ENCODE measurements at regions not wholly inside any gene's neighbourhood (a gene's known extent, or its start where the extent isn't known, plus 50 kb on each side); places are given as distances from the start of the nearest gene placed in this dataset.
"Not testable (repeated sequence)": the region's sequence is repeated elsewhere in the genome, so short reads cannot be mapped to it uniquely, and the experiment has no call there.

DNA sequence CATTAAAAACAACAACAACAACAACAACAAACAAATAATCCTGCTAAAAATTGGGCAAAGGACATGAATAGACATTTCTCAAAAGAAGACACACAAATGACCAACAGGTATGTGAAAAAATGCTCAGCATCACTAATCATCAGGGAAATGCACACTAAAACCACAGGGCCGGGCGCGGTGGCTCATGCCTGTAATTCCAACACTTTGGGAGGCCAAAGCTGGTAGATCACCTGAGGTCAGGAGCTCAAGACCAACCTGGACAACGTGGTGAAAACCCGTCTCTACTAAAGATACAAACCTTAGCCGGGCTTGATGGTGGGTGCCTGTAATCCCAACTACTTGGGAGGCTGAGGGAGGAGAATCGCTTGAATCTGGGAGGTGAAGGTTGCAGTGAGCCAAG is 103.6 kb downstream of the C11orf87 start:
- not testable (repeated sequence) for TF ChIP-seq SP1 (IDR thresholded peaks at IDR 0.05); LEF1 (IDR thresholded peaks at IDR 0.05; ENCODE audit: borderline replicate concordance); FOXA1 (IDR thresholded peaks at IDR 0.05); SUZ12 (IDR thresholded peaks at IDR 0.05); BHLHE40 (IDR thresholded peaks at IDR 0.05; ENCODE audit: borderline replicate concordance); FOXK2 (IDR thresholded peaks at IDR 0.05); TARDBP (IDR thresholded peaks at IDR 0.05)
